Upper lobe of left lung (tissue), 6 donors: ENCODE measurements at regions not wholly inside any gene's neighbourhood (a gene's known extent, or its start where the extent isn't known, plus 50 kb on each side); places are given as distances from the start of the nearest gene placed in this dataset.

Experiments used
- ATAC-seq, 2 donors: fragments of 200-7000 bp; cut with Tn5 transposase; one replicate each; pipeline ENCODE4 v1.9.1; 2022; ENCODE audit warnings: mild to moderate bottlenecking in 2 of 2, moderate library complexity in 2 of 2; ENCODE audit not compliant: low FRiP score in 2 of 2
- DNase-seq, 2 donors: peaks; one replicate each; pipeline ENCODE4 v3.0.0-alpha.2; 2019 to 2020
- H3K27ac ChIP-seq, 4 donors: fragments of 200-600 bp; sonication (generic); one replicate each; pipeline ENCODE4 v1.5.1; 2016 to 2019
- H3K27me3 ChIP-seq, 4 donors: fragments of 200-600 bp; sonication (generic); one replicate each; pipeline ENCODE4 v1.5.1; 2017 to 2019
- H3K36me3 ChIP-seq, 4 donors: fragments of 200-600 bp; sonication (generic); one replicate each; pipeline ENCODE4 v1.5.1; 2016 to 2019
- H3K4me1 ChIP-seq, 4 donors: fragments of 200-600 bp; sonication (generic); one replicate each; pipeline ENCODE4 v1.5.1; 2018 to 2019
- H3K4me3 ChIP-seq, 4 donors: fragments of 200-600 bp; sonication (generic); one replicate each; pipeline ENCODE4 v1.5.1; 2017 to 2019; ENCODE audit warnings: mild to moderate bottlenecking in 2 of 4, moderate library complexity in 1 of 4
- H3K9me3 ChIP-seq, 4 donors: fragments of 200-600 bp; sonication (generic); one replicate each; pipeline ENCODE4 v1.5.1; 2018 to 2019
- EP300 ChIP-seq, 4 donors: sonication (generic); formaldehyde crosslinking; IDR thresholded peaks; one replicate each; pipeline ENCODE4 v1.5.1; 2017; ENCODE audit warnings: antibody characterized with exemption in 4 of 4, control low read depth in 2 of 4
- POLR2A ChIP-seq, 4 donors: fragments of 450-650 bp; IDR thresholded peaks; one replicate each; pipeline ENCODE4 v1.5.1; 2016 to 2017; ENCODE audit warnings: antibody characterized with exemption in 4 of 4, mild to moderate bottlenecking in 2 of 4
- POLR2AphosphoS5 ChIP-seq, 2 donors: sonication (generic); formaldehyde crosslinking; IDR thresholded peaks; one replicate each; pipeline ENCODE4 v1.5.1; 2017; ENCODE audit warnings: antibody characterized with exemption in 2 of 2
- WGBS, 2 donors: methylation state at CpG; one replicate each; pipeline ENCODE4 v1.1.5; 2017 to 2018; 5-methylcytosine and 5-hydroxymethylcytosine counted together
- TF ChIP-seq, protein P1 (sequence below), 6 experiments: fragments of 450-650 bp in 4 of 6; fragments of 200-600 bp in 2 of 6; sonication (generic) in 2 of 6; IDR thresholded peaks; one replicate each; pipeline ENCODE4 v1.5.1; 2016 to 2019; ENCODE audit warnings: antibody characterized with exemption in 6 of 6
- donor health status: DM: no; HTN: no; CAD: no; lungs with moderate emphysema.
- donor health status: DM: no; HTN: yes; CAD: no; lungs with severe emphysema.

DNA sequence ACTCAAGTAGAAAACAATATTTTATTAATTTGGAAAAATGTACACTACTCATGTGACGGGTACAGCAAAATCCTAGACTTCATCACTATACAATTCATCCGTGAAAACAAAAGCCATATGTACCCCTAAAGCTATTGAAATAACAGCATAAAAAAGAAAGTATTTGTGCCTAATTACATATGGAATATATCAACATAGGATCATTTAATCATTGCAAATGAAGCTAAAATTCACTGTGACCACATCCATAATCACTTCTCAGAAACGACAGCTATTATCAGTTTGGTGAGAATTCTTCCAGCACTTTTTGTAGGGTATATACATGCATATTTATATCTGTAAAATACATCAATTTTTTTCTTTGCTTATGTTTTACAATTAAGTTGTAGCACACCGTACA, 128.0 kb downstream of the ARL4A start:
- Histone ChIP-seq H3K27ac (no peak overlapping the region), H3K9me3 (no peaks in the 10 kb centered on the region), H3K4me1 (no peaks in the 10 kb centered on the region), H3K4me3 (no peak overlapping the region), H3K27me3 (no peaks in the 10 kb centered on the region), H3K36me3 (no peaks in the 10 kb centered on the region)
- WGBS, 2 donors: 89 to 91% methylated on average over 4 of the region's 4 CpGs
- ATAC-seq (no peak), DNase-seq (no peak)
- TF ChIP-seq POLR2AphosphoS5 (IDR thresholded peaks at IDR 0.05) (no peak), EP300 (IDR thresholded peaks at IDR 0.05) (no peak), POLR2A (IDR thresholded peaks at IDR 0.05) (no peak)
- TF ChIP-seq, protein P1, sequence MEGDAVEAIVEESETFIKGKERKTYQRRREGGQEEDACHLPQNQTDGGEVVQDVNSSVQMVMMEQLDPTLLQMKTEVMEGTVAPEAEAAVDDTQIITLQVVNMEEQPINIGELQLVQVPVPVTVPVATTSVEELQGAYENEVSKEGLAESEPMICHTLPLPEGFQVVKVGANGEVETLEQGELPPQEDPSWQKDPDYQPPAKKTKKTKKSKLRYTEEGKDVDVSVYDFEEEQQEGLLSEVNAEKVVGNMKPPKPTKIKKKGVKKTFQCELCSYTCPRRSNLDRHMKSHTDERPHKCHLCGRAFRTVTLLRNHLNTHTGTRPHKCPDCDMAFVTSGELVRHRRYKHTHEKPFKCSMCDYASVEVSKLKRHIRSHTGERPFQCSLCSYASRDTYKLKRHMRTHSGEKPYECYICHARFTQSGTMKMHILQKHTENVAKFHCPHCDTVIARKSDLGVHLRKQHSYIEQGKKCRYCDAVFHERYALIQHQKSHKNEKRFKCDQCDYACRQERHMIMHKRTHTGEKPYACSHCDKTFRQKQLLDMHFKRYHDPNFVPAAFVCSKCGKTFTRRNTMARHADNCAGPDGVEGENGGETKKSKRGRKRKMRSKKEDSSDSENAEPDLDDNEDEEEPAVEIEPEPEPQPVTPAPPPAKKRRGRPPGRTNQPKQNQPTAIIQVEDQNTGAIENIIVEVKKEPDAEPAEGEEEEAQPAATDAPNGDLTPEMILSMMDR (IDR thresholded peaks at IDR 0.05): no peak

- H3K27ac ChIP-seq: no peak overlapping the region
- TF ChIP-seq POLR2AphosphoS5 (IDR thresholded peaks at IDR 0.05): no peak
- TF ChIP-seq EP300 (IDR thresholded peaks at IDR 0.05): no peak
- TF ChIP-seq, protein P1 (IDR thresholded peaks at IDR 0.05): no peak
- no peak for TF ChIP-seq POLR2A (IDR thresholded peaks at IDR 0.05)
- no peak overlapping the region for H3K4me3 ChIP-seq
- H3K36me3 ChIP-seq: no peaks in the 10 kb centered on the region
- no peaks in the 10 kb centered on the region for H3K27me3 ChIP-seq
- DNase-seq: no peak
- no peak for ATAC-seq
- H3K9me3 ChIP-seq: no peaks in the 10 kb centered on the region
- H3K4me1 ChIP-seq: no peaks in the 10 kb centered on the region
Observed at GRCh38 chr7:12815871-12816270, 128.4 kb downstream of the ARL4A start.

DNA sequence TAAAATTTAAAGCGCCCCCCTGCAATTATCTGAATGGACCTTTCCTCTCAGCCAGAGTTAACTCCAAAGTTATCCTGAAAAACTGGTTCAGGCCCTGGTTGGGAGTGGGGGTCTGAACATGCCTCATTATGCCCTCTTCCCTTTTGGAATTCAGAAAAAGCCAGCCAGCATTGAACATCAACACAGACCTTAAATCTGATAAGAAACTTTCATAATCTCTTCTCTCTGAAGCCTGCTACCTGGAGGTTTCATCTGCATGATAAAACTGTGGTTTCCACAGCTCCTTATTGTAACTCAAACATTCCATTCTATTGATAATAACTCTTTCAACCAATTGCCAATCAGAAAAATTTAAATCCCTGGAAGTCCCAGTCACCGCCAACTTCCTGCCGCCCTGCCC, 133.3 kb downstream of the ARL4A start:
- TF ChIP-seq, protein P1 (IDR thresholded peaks at IDR 0.05): no peak
- TF ChIP-seq EP300 (IDR thresholded peaks at IDR 0.05) (no peak), POLR2AphosphoS5 (IDR thresholded peaks at IDR 0.05) (no peak), POLR2A (IDR thresholded peaks at IDR 0.05) (no peak)
- H3K4me3 ChIP-seq: no peak overlapping the region
- no peaks in the 10 kb centered on the region for H3K36me3 ChIP-seq
- H3K27me3 ChIP-seq: no peaks in the 10 kb centered on the region
- WGBS, 2 donors: 67 to 96% methylated on average over 3 of the region's 3 CpGs
- ATAC-seq: no peak
- no peaks in the 10 kb centered on the region for H3K9me3 ChIP-seq
- no peak for DNase-seq
- no peaks in the 10 kb centered on the region for H3K4me1 ChIP-seq
- no peak overlapping the region for H3K27ac ChIP-seq

GRCh38 chr7:12821746-12822145, 134.3 kb downstream of the ARL4A start:
- Histone ChIP-seq H3K27ac (no peak overlapping the region), H3K4me1 (no peaks in the 10 kb centered on the region), H3K36me3 (no peaks in the 10 kb centered on the region), H3K27me3 (no peaks in the 10 kb centered on the region), H3K4me3 (no peak overlapping the region), H3K9me3 (no peaks in the 10 kb centered on the region)
- WGBS, 2 donors: 65 to 76% methylated on average over 2 of the region's 2 CpGs
- DNase-seq (no peak), ATAC-seq (no peak)
- TF ChIP-seq EP300 (IDR thresholded peaks at IDR 0.05): no peak
- TF ChIP-seq POLR2AphosphoS5 (IDR thresholded peaks at IDR 0.05): no peak
- no peak for TF ChIP-seq POLR2A (IDR thresholded peaks at IDR 0.05)
- TF ChIP-seq, protein P1 (IDR thresholded peaks at IDR 0.05): no peak

DNA sequence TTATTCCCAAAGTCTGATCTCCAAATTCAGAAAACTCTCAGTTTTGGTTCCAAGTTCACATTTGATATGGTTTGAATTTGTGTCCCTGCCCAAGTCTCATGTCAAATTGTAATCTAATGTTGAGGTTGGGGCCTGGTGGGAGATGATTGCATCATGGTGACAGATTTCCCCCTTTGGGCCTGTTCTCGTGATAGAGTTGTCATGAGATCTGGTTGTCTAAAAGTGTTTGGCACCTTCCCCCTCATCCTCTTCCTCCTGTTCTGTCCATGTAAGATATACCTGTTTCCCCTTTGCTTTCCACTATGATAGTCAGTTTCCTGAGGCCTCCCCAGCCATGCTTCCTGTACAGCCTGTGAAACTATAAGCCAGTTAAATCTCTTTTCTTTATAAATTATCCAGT, 138.6 kb downstream of the ARL4A start:
- Histone ChIP-seq H3K27me3 (no peaks in the 10 kb centered on the region), H3K36me3 (no peaks in the 10 kb centered on the region), H3K4me1 (no peaks in the 10 kb centered on the region), H3K27ac (no peak overlapping the region), H3K4me3 (no peak overlapping the region), H3K9me3 (no peaks in the 10 kb centered on the region)
- no peak for TF ChIP-seq EP300 (IDR thresholded peaks at IDR 0.05)
- TF ChIP-seq, protein P1 (IDR thresholded peaks at IDR 0.05): no peak
- TF ChIP-seq POLR2AphosphoS5 (IDR thresholded peaks at IDR 0.05): no peak
- no peak for TF ChIP-seq POLR2A (IDR thresholded peaks at IDR 0.05)
- 63 to 73% methylated on average over 1 of the region's 1 CpG for WGBS, 2 donors
- ATAC-seq: no peak
- no peak for DNase-seq
